IPS-20b (cell line): ENCODE measurements at regions not wholly inside any gene's neighbourhood (a gene's known extent, or its start where the extent isn't known, plus 50 kb on each side); places are given as distances from the start of the nearest gene placed in this dataset.
"Not testable (repeated sequence)": the region's sequence is repeated elsewhere in the genome, so short reads cannot be mapped to it uniquely, and the experiment has no call there.

Experiments used
- H3K27ac ChIP-seq: one replicate; pipeline ENCODE4 v1.5.1; 2013; ENCODE audit warnings: low read length
- H3K27me3 ChIP-seq: 2 replicates; pipeline ENCODE4 v1.6.1; 2013; ENCODE audit warnings: mild to moderate bottlenecking, low read length, inconsistent platforms; ENCODE audit not compliant: insufficient read depth
- H3K36me3 ChIP-seq: 2 replicates; pipeline ENCODE4 v1.6.1; 2013; ENCODE audit warnings: low read depth, mild to moderate bottlenecking, inconsistent platforms, low read length, moderate library complexity; ENCODE audit not compliant: insufficient read depth
- H3K4me1 ChIP-seq: 2 replicates; pipeline ENCODE4 v1.6.1; 2013; ENCODE audit warnings: mild to moderate bottlenecking, control low read depth, inconsistent platforms, low read length, moderate library complexity; ENCODE audit not compliant: insufficient read depth
- H3K4me3 ChIP-seq: 2 replicates; pipeline ENCODE4 v1.5.1; 2013; ENCODE audit warnings: mild to moderate bottlenecking, low read length, inconsistent platforms
- H3K9ac ChIP-seq: 2 replicates; pipeline ENCODE4 v1.6.1; 2013; ENCODE audit warnings: low read depth, mild to moderate bottlenecking, inconsistent platforms, low read length, moderate library complexity
- H3K9me3 ChIP-seq: 2 replicates; pipeline ENCODE4 v1.6.1; 2013; ENCODE audit warnings: mild to moderate bottlenecking, low read depth, low read length, inconsistent platforms; ENCODE audit not compliant: insufficient read depth

- H3K9me3 ChIP-seq: no peaks in the 10 kb centered on the region
- no peaks in the 10 kb centered on the region for H3K27me3 ChIP-seq
- no peak overlapping the region for H3K27ac ChIP-seq
- no peaks in the 10 kb centered on the region for H3K4me1 ChIP-seq
- no peak overlapping the region for H3K9ac ChIP-seq
- H3K36me3 ChIP-seq: no peaks in the 10 kb centered on the region
- no peak overlapping the region for H3K4me3 ChIP-seq
These were observed 353.9 kb upstream of the ROPN1 start for GRCh38 chr3:124345845-124346244.

DNA sequence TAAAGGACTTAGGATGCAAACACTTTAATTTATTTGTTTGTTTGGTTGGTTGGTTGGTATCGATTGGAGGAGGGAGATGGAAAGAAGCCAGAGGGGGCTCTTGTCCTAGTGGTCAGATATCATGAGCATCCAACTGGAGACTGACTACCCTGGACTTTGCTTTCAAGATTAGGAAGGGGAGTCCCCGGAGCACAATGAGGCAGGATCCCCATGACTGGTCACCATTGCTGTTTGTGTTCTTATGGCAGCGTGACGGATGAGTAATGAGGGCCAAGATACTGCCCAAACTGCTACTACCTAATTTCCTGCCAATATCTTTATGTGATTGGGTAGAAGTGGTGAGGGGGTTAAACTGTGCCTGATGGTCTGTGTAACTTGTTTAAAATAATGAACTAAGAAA, 354.6 kb upstream of the ROPN1 start:
- no peak overlapping the region for H3K9ac ChIP-seq
- no peaks in the 10 kb centered on the region for H3K27me3 ChIP-seq
- H3K27ac ChIP-seq: no peak overlapping the region
- H3K9me3 ChIP-seq: no peaks in the 10 kb centered on the region
- no peaks in the 10 kb centered on the region for H3K4me1 ChIP-seq
- H3K4me3 ChIP-seq: no peak overlapping the region
- H3K36me3 ChIP-seq: no peaks in the 10 kb centered on the region

- no peak overlapping the region for H3K9ac ChIP-seq
- H3K4me3 ChIP-seq: no peak overlapping the region
- no peaks in the 10 kb centered on the region for H3K36me3 ChIP-seq
- H3K27me3 ChIP-seq: no peaks in the 10 kb centered on the region
- H3K27ac ChIP-seq: no peak overlapping the region
- H3K4me1 ChIP-seq: no peaks in the 10 kb centered on the region
- no peaks in the 10 kb centered on the region for H3K9me3 ChIP-seq
These were observed 355.5 kb upstream of the ROPN1 start for GRCh38 chr3:124347418-124347817.

- H3K36me3 ChIP-seq, H3K27ac ChIP-seq, H3K4me3 ChIP-seq, H3K4me1 ChIP-seq, H3K9ac ChIP-seq, H3K27me3 ChIP-seq, H3K9me3 ChIP-seq: not testable (repeated sequence)
These were observed 356.6 kb upstream of the ROPN1 start for GRCh38 chr3:124348555-124348954.

- Histone ChIP-seq H3K9ac (no peak overlapping the region), H3K4me3 (no peak overlapping the region), H3K36me3 (no peaks in the 10 kb centered on the region), H3K27me3 (no peaks in the 10 kb centered on the region), H3K27ac (no peak overlapping the region), H3K4me1 (no peaks in the 10 kb centered on the region), H3K9me3 (no peaks in the 10 kb centered on the region)
These were observed 359.7 kb upstream of the ROPN1 start for GRCh38 chr3:124351430-124352148.

DNA sequence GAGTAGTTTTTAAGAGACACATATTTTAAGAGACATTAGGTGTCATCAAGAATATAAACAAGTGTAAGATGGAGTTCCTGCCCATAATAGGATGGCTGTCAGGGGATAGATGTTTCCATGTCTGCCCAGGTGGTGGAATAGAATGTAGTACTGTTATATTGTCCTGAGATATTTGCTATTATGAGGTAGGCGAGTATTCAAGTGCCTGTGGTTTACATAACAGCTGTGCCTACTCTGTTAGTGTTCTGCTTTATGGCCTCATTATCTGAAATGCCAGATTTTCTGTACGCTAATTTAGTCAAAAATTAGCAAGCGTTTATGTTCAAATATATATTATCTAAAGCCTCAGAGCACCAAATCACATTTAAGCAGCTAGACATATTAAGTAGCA, 360.2 kb upstream of the ROPN1 start:
- Histone ChIP-seq H3K4me1 (no peaks in the 10 kb centered on the region), H3K9me3 (no peaks in the 10 kb centered on the region), H3K27ac (no peak overlapping the region), H3K27me3 (no peaks in the 10 kb centered on the region), H3K4me3 (no peak overlapping the region), H3K9ac (no peak overlapping the region), H3K36me3 (no peaks in the 10 kb centered on the region)

DNA sequence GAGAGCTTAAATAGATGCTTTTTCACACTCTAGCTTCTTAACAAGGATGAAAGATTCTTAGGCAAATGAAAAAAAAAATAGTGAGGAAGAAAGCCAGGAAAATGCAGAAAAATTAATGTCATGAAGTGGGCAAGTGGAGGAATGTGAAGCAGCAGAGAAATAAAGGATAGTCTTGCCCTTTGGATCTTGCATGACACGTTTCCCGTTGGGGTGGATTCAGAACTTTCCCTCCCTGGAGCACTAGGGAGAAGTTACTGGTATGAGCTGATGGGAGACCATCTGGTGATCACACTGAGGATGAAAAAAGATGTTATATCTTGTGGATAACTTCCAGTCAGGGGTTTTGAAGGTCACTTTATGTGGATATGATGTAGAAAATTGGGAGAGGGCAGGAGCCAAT, 361.8 kb upstream of the ROPN1 start:
- no peak overlapping the region for H3K9ac ChIP-seq
- no peaks in the 10 kb centered on the region for H3K4me1 ChIP-seq
- H3K27ac ChIP-seq: no peak overlapping the region
- no peaks in the 10 kb centered on the region for H3K36me3 ChIP-seq
- H3K4me3 ChIP-seq: no peak overlapping the region
- no peaks in the 10 kb centered on the region for H3K27me3 ChIP-seq
- no peaks in the 10 kb centered on the region for H3K9me3 ChIP-seq

- Histone ChIP-seq H3K4me3 (no peak overlapping the region), H3K9ac (no peak overlapping the region), H3K9me3 (no peaks in the 10 kb centered on the region), H3K27me3 (no peaks in the 10 kb centered on the region), H3K4me1 (no peaks in the 10 kb centered on the region), H3K27ac (no peak overlapping the region), H3K36me3 (no peaks in the 10 kb centered on the region)
These were observed 362.2 kb upstream of the ROPN1 start for GRCh38 chr3:124354150-124354549.

- no peak overlapping the region for H3K9ac ChIP-seq
- H3K27ac ChIP-seq: no peak overlapping the region
- H3K4me3 ChIP-seq: no peak overlapping the region
These were observed 366.2 kb upstream of the ROPN1 start for GRCh38 chr3:124358156-124358555.

GRCh38 chr3:124360155-124360554, 368.2 kb upstream of the ROPN1 start:
- peaks cover 15% of the 10 kb centered on the region; the same call in 1 of the 2 replicates for H3K4me1 ChIP-seq
- no peaks in the 10 kb centered on the region for H3K27me3 ChIP-seq
- H3K27ac ChIP-seq: no peak overlapping the region
- no peaks in the 10 kb centered on the region for H3K36me3 ChIP-seq
- 0 out of 2 replicates have a peak overlapping the region, but pooled peaks have one; percentile 14 for H3K9ac ChIP-seq
- 0 out of 2 replicates have a peak overlapping the region, but pooled peaks have one; percentile 10 for H3K4me3 ChIP-seq
- H3K9me3 ChIP-seq: no peaks in the 10 kb centered on the region

More at GRCh38 chr3:124358156-124358555, 366.2 kb upstream of the ROPN1 start:
- no peaks in the 10 kb centered on the region for H3K27me3 ChIP-seq
- no peaks in the 10 kb centered on the region for H3K36me3 ChIP-seq
- H3K4me1 ChIP-seq: peaks cover 15% of the 10 kb centered on the region; the same call in 1 of the 2 replicates
- no peaks in the 10 kb centered on the region for H3K9me3 ChIP-seq

DNA sequence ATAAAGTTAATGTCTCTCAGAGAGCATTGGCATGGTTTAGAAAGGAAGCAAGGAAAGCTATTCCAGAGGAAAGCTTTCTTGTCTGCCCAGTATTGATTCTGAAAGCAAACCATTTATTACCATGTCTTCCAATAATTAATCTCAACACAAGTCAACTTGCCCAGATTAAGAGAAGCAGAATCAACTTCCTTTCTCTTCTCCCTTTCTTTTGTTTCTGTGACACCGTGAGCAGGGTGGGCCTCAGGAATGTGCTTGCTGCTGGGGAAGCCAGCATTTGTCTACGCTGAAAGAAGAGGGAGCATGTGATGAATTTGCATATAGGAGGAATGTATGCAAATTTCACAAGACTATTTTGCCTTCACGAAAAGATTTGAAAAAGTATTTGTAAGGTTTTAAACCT, 368.6 kb upstream of the ROPN1 start:
- no peaks in the 10 kb centered on the region for H3K27me3 ChIP-seq
- H3K9ac ChIP-seq: peak overlapping the region; percentile 14; the same call in 1 of the 2 replicates
- no peak overlapping the region for H3K27ac ChIP-seq
- H3K4me3 ChIP-seq: 0 out of 2 replicates have a peak overlapping the region, but pooled peaks have one; percentile 10
- no peaks in the 10 kb centered on the region for H3K36me3 ChIP-seq
- H3K4me1 ChIP-seq: peaks cover 15% of the 10 kb centered on the region; the same call in 1 of the 2 replicates
- no peaks in the 10 kb centered on the region for H3K9me3 ChIP-seq

DNA sequence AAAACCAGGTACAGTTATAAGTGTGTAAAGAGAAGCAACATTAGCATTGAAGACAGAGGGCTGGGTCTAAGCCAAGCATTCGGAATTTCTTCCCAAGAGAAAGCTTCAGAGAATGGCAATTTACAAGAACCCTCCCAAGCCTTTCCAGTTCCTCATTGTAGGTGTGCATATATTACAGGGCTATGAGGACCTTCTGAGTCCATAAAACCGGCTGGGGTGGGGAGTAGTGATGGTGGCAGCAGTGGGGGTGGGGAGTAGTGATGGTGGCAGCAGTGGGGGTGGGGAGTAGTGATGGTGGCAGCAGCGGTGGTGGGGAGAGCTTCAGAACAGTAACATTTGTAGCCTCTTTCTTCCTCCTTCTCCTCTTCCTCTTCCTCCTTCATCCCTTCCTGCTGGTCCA, 368.7 kb upstream of the UMPS start:
- no peaks in the 10 kb centered on the region for H3K36me3 ChIP-seq
- H3K9me3 ChIP-seq: no peaks in the 10 kb centered on the region

More for the DNA sequence above, 368.7 kb upstream of the UMPS start:
- H3K27me3 ChIP-seq: no peaks in the 10 kb centered on the region
- no peak overlapping the region for H3K9ac ChIP-seq
- no peak overlapping the region for H3K27ac ChIP-seq
- H3K4me3 ChIP-seq: no peak overlapping the region
- peaks cover 15% of the 10 kb centered on the region; the same call in 1 of the 2 replicates for H3K4me1 ChIP-seq
